GM23338 (cell line): ENCODE measurements at regions not wholly inside any gene's neighbourhood (a gene's known extent, or its start where the extent isn't known, plus 50 kb on each side); places are given as distances from the start of the nearest gene placed in this dataset.
"Not testable (repeated sequence)": the region's sequence is repeated elsewhere in the genome, so short reads cannot be mapped to it uniquely, and the experiment has no call there.

Experiments used
- ATAC-seq: fragments of 200-7000 bp; cut with Tn5 transposase; 3 replicates; pipeline ENCODE4 v1.9.1; 2020
- DNase-seq: peaks from one replicate; pipeline ENCODE4 v3.0.0-alpha.2; 2015; ENCODE audit warnings: low spot score
- H2AFZ ChIP-seq: fragments of 200-600 bp; sonication (generic); 2 replicates; pipeline ENCODE4 v1.8.0; 2016; ENCODE audit warnings: antibody characterized with exemption, mild to moderate bottlenecking, moderate library complexity
- H3F3A ChIP-seq: fragments of 200-600 bp; sonication (generic); replicated peaks from 2 replicates; pipeline ENCODE4 v1.8.0; 2017; ENCODE audit warnings: antibody characterized with exemption, mixed run types, low read depth
- H3K27ac ChIP-seq: fragments of 200-600 bp; sonication (generic); 2 replicates; pipeline ENCODE4 v1.6.1; 2016; ENCODE audit warnings: low read depth
- H3K27me3 ChIP-seq: fragments of 200-600 bp; sonication (generic); 2 replicates; pipeline ENCODE4 v1.8.0; 2016; ENCODE audit warnings: mild to moderate bottlenecking, mixed run types, moderate library complexity; ENCODE audit not compliant: insufficient read depth
- H3K36me3 ChIP-seq: fragments of 200-600 bp; sonication (generic); 2 replicates; pipeline ENCODE4 v1.8.0; 2016; ENCODE audit warnings: mild to moderate bottlenecking; ENCODE audit not compliant: insufficient read depth
- H3K4me1 ChIP-seq: fragments of 200-600 bp; sonication (generic); 2 replicates; pipeline ENCODE4 v1.8.0; 2016; ENCODE audit warnings: mild to moderate bottlenecking, moderate library complexity; ENCODE audit not compliant: insufficient read depth
- H3K4me2 ChIP-seq: fragments of 200-600 bp; sonication (generic); 2 replicates; pipeline ENCODE4 v1.7.1; 2017; ENCODE audit warnings: mixed run types
- H3K4me3 ChIP-seq: fragments of 200-600 bp; sonication (generic); 2 replicates; pipeline ENCODE4 v1.6.1; 2016; ENCODE audit warnings: mixed run types
- H3K79me2 ChIP-seq: fragments of 200-600 bp; sonication (generic); replicated peaks from 2 replicates; pipeline ENCODE4 v1.8.0; 2017; ENCODE audit warnings: mild to moderate bottlenecking; ENCODE audit not compliant: insufficient read depth
- H3K9me2 ChIP-seq: fragments of 200-600 bp; sonication (generic); 2 replicates; pipeline ENCODE4 v1.8.0; 2017; ENCODE audit not compliant: insufficient read depth
- H4K20me1 ChIP-seq: fragments of 200-600 bp; sonication (generic); replicated peaks from 2 replicates; pipeline ENCODE4 v1.8.0; 2017; ENCODE audit warnings: mild to moderate bottlenecking; ENCODE audit not compliant: insufficient read depth
- H3K27ac Mint-ChIP-seq: 2 replicates; pipeline ENCODE4 v1.8.0; 2020; ENCODE audit warnings: inconsistent platforms, mild to moderate bottlenecking, moderate library complexity, mixed read lengths
- H3K27me3 Mint-ChIP-seq: 3 replicates; pipeline ENCODE4 v1.8.0; 2022; ENCODE audit warnings: low read depth, mild to moderate bottlenecking, moderate library complexity, mixed read lengths, inconsistent platforms; ENCODE audit not compliant: insufficient read depth, poor library complexity
- H3K36me3 Mint-ChIP-seq: 3 replicates; pipeline ENCODE4 v1.8.0; 2021; ENCODE audit warnings: low read depth, mild to moderate bottlenecking, inconsistent platforms, moderate library complexity, mixed read lengths
- H3K4me1 Mint-ChIP-seq: 3 replicates; pipeline ENCODE4 v1.8.0; 2020; ENCODE audit warnings: mild to moderate bottlenecking, inconsistent platforms, mixed read lengths
- H3K4me3 Mint-ChIP-seq: 3 replicates; pipeline ENCODE4 v1.8.0; 2021; ENCODE audit warnings: moderate library complexity, mild to moderate bottlenecking, inconsistent platforms, mixed read lengths
- H3K9me3 Mint-ChIP-seq: 3 replicates; pipeline ENCODE4 v1.8.0; 2020; ENCODE audit warnings: moderate library complexity, mild to moderate bottlenecking, inconsistent platforms, mixed read lengths
- CREB1 ChIP-seq: fragments of 250-450 bp; sonication (Bioruptor Pico); IDR thresholded peaks from 2 replicates; pipeline ENCODE4 v1.5.0; 2020; ENCODE audit warnings: low read depth, mild to moderate bottlenecking, moderate library complexity
- CTCF ChIP-seq, 2 experiments: fragments of 200-600 bp in 1 of 2; sonication (generic) in 1 of 2; conservative IDR thresholded peaks; 2 replicates each; pipeline versions ENCODE4 v1.5.1 to v1.6.1; 2016 to 2017; ENCODE audit warnings: antibody characterized with exemption in 2 of 2, low read depth in 2 of 2, mild to moderate bottlenecking in 2 of 2, moderate library complexity in 1 of 2
- EZH2 ChIP-seq: fragments of 200-600 bp; sonication (generic); IDR thresholded peaks from one replicate; pipeline ENCODE4 v1.8.0; 2017; ENCODE audit warnings: antibody characterized with exemption, mild to moderate bottlenecking, low read depth; ENCODE audit not compliant: unreplicated experiment
- JUNB ChIP-seq: IDR thresholded peaks from one replicate; pipeline ENCODE4 v1.6.1; 2016; ENCODE audit warnings: antibody characterized with exemption; ENCODE audit not compliant: unreplicated experiment
- NANOG ChIP-seq: IDR thresholded peaks from 2 replicates; pipeline ENCODE4 v1.6.1; 2016; ENCODE audit warnings: antibody characterized with exemption, borderline replicate concordance
- REST ChIP-seq: IDR thresholded peaks from one replicate; pipeline ENCODE4 v1.6.1; 2018; ENCODE audit warnings: antibody characterized with exemption; ENCODE audit not compliant: unreplicated experiment
- STAT1 ChIP-seq: IDR thresholded peaks from one replicate; pipeline ENCODE4 v1.6.1; 2016; ENCODE audit warnings: antibody characterized with exemption; ENCODE audit not compliant: unreplicated experiment
- ZNF114 ChIP-seq: fragments of 250-450 bp; sonication (Bioruptor Pico); IDR thresholded peaks from 2 replicates; pipeline ENCODE4 v1.5.0; 2020; ENCODE audit warnings: mild to moderate bottlenecking, moderate library complexity
- TF ChIP-seq, protein P1 (sequence below): IDR thresholded peaks from 2 replicates; pipeline ENCODE4 v1.6.1; 2016; ENCODE audit warnings: antibody characterized with exemption
- TF ChIP-seq, protein P2 (sequence below): fragments of 250-450 bp; sonication (Bioruptor Pico); IDR thresholded peaks from 2 replicates; pipeline ENCODE4 v1.5.0; 2020; ENCODE audit warnings: mild to moderate bottlenecking, moderate library complexity

- Histone ChIP-seq H2AFZ (no peak overlapping the region), H3K36me3 (no peaks in the 10 kb centered on the region), H3K79me2 (no peaks in the 10 kb centered on the region), H3K27ac (no peak overlapping the region), H3F3A (no peaks in the 10 kb centered on the region), H4K20me1 (no peaks in the 10 kb centered on the region), H3K4me3 (no peak overlapping the region), H3K27me3 (no peaks in the 10 kb centered on the region), H3K4me2 (no peak overlapping the region), H3K9me2 (no peaks in the 10 kb centered on the region; the same call in 1 of the 2 replicates), H3K4me1 (no peaks in the 10 kb centered on the region)
- Mint-ChIP-seq H3K36me3 (peaks cover 6% of the 10 kb centered on the region; the same call in 2 of the 3 replicates), H3K4me3 (no peak overlapping the region), H3K27me3 (peaks cover 2% of the 10 kb centered on the region), H3K27ac (no peak overlapping the region), H3K4me1 (no peaks in the 10 kb centered on the region), H3K9me3 (peaks cover 13% of the 10 kb centered on the region)
- no peak for ATAC-seq
- TF ChIP-seq JUNB (no peak), NANOG (no peak), REST (no peak), CTCF (conservative IDR thresholded peaks at IDR 0.05; ENCODE audit: low read depth in 2 of 2) (no peak), STAT1 (no peak), CREB1 (CRISPR knock-in tag) (no peak), EZH2 (no peak), ZNF114 (CRISPR knock-in tag) (no peak)
- TF ChIP-seq, protein P1, sequence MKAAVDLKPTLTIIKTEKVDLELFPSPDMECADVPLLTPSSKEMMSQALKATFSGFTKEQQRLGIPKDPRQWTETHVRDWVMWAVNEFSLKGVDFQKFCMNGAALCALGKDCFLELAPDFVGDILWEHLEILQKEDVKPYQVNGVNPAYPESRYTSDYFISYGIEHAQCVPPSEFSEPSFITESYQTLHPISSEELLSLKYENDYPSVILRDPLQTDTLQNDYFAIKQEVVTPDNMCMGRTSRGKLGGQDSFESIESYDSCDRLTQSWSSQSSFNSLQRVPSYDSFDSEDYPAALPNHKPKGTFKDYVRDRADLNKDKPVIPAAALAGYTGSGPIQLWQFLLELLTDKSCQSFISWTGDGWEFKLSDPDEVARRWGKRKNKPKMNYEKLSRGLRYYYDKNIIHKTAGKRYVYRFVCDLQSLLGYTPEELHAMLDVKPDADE = no peak
- TF ChIP-seq, protein P2, sequence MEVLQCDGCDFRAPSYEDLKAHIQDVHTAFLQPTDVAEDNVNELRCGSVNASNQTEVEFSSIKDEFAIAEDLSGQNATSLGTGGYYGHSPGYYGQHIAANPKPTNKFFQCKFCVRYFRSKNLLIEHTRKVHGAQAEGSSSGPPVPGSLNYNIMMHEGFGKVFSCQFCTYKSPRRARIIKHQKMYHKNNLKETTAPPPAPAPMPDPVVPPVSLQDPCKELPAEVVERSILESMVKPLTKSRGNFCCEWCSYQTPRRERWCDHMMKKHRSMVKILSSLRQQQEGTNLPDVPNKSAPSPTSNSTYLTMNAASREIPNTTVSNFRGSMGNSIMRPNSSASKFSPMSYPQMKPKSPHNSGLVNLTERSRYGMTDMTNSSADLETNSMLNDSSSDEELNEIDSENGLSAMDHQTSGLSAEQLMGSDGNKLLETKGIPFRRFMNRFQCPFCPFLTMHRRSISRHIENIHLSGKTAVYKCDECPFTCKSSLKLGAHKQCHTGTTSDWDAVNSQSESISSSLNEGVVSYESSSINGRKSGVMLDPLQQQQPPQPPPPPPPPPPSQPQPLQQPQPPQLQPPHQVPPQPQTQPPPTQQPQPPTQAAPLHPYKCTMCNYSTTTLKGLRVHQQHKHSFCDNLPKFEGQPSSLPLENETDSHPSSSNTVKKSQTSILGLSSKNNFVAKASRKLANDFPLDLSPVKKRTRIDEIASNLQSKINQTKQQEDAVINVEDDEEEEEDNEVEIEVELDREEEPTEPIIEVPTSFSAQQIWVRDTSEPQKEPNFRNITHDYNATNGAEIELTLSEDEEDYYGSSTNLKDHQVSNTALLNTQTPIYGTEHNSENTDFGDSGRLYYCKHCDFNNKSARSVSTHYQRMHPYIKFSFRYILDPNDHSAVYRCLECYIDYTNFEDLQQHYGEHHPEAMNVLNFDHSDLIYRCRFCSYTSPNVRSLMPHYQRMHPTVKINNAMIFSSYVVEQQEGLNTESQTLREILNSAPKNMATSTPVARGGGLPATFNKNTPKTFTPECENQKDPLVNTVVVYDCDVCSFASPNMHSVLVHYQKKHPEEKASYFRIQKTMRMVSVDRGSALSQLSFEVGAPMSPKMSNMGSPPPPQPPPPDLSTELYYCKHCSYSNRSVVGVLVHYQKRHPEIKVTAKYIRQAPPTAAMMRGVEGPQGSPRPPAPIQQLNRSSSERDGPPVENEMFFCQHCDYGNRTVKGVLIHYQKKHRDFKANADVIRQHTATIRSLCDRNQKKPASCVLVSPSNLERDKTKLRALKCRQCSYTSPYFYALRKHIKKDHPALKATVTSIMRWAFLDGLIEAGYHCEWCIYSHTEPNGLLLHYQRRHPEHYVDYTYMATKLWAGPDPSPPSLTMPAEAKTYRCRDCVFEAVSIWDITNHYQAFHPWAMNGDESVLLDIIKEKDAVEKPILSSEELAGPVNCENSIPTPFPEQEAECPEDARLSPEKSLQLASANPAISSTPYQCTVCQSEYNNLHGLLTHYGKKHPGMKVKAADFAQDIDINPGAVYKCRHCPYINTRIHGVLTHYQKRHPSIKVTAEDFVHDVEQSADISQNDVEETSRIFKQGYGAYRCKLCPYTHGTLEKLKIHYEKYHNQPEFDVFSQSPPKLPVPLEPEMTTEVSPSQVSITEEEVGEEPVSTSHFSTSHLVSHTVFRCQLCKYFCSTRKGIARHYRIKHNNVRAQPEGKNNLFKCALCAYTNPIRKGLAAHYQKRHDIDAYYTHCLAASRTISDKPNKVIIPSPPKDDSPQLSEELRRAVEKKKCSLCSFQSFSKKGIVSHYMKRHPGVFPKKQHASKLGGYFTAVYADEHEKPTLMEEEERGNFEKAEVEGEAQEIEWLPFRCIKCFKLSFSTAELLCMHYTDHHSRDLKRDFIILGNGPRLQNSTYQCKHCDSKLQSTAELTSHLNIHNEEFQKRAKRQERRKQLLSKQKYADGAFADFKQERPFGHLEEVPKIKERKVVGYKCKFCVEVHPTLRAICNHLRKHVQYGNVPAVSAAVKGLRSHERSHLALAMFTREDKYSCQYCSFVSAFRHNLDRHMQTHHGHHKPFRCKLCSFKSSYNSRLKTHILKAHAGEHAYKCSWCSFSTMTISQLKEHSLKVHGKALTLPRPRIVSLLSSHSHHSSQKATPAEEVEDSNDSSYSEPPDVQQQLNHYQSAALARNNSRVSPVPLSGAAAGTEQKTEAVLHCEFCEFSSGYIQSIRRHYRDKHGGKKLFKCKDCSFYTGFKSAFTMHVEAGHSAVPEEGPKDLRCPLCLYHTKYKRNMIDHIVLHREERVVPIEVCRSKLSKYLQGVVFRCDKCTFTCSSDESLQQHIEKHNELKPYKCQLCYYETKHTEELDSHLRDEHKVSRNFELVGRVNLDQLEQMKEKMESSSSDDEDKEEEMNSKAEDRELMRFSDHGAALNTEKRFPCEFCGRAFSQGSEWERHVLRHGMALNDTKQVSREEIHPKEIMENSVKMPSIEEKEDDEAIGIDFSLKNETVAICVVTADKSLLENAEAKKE (CRISPR knock-in tag) = no peak
- no peak for DNase-seq
Measured at GRCh38 chr4:20185103-20185502, 66.6 kb upstream of the SLIT2 start.

GRCh38 chr4:20183131-20183530 is 68.6 kb upstream of the SLIT2 start:
- not testable (repeated sequence) for ATAC-seq, H3K4me1 ChIP-seq, H3K27ac ChIP-seq, H3K36me3 Mint-ChIP-seq, H3K27me3 ChIP-seq, H3F3A ChIP-seq, H3K27ac Mint-ChIP-seq, H3K4me1 Mint-ChIP-seq, H2AFZ ChIP-seq, H3K79me2 ChIP-seq, H3K4me2 ChIP-seq, H3K4me3 Mint-ChIP-seq, H3K27me3 Mint-ChIP-seq, H3K9me2 ChIP-seq, DNase-seq, H3K4me3 ChIP-seq, H4K20me1 ChIP-seq, H3K36me3 ChIP-seq
- H3K9me3 Mint-ChIP-seq = peaks cover 13% of the 10 kb centered on the region
